T-cell (primary cell): ENCODE measurements at regions not wholly inside any gene's neighbourhood (a gene's known extent, or its start where the extent isn't known, plus 50 kb on each side); places are given as distances from the start of the nearest gene placed in this dataset.
A peak's percentile ranks its signal among the peaks of the same experiment; 100 is the strongest.

Experiments used
- ATAC-seq, 4 experiments: fragments of 200-7000 bp in 3 of 4; fragments of 150-1000 bp in 1 of 4; cut with Tn5 transposase; replicated peaks in 1 of 4; 1 replicate in 3 of 4; 2 replicates in 1 of 4; pipeline ENCODE4 v1.10.0; 2021; ENCODE audit warnings: moderate library complexity in 3 of 4, mild to moderate bottlenecking in 2 of 4, moderate number of reproducible peaks in 1 of 4
- CTCF ChIA-PET, 2 donors: fragments of 300-600 bp; sonication (Branson Sonifier 250); formaldehyde crosslinking; loops; one replicate each; lab custom pipeline; 2022; ENCODE audit warnings: antibody characterized with exemption in 2 of 2; lab: Charles Lee
- POLR2A ChIA-PET, 2 donors: fragments of 300-600 bp; sonication (Branson Sonifier 250); formaldehyde crosslinking; loops; one replicate each; lab custom pipeline; 2022; ENCODE audit warnings: antibody characterized with exemption in 2 of 2; lab: Charles Lee
- DNase-seq, 35 experiments: peaks; one replicate each; pipeline versions ENCODE4 v3.0.0 to v3.0.0-alpha.2; 2013 to 2023
- H3K27ac ChIP-seq: one replicate; pipeline ENCODE4 v1.5.1; 2013; ENCODE audit warnings: low read length
- H3K27me3 ChIP-seq, 2 experiments: replicated peaks in 1 of 2; 1 replicate in 1 of 2; 2 replicates in 1 of 2; pipeline versions ENCODE4 v1.6.1 to v1.7.0; 2013; ENCODE audit warnings: low read length in 1 of 2, mixed read lengths in 1 of 2; ENCODE audit not compliant: control insufficient read depth in 2 of 2, insufficient read depth in 2 of 2; ENCODE audit errors: extremely low read depth in 1 of 2
- H3K36me3 ChIP-seq, 2 donors: 1 replicate in 1 of 2; 2 replicates in 1 of 2; pipeline versions ENCODE4 v1.6.1 to v1.7.0; 2013; ENCODE audit warnings: low read length in 1 of 2; ENCODE audit not compliant: control insufficient read depth in 2 of 2, insufficient read depth in 1 of 2; ENCODE audit errors: extremely low read depth in 1 of 2
- H3K4me1 ChIP-seq, 2 experiments: 1 replicate in 1 of 2; 2 replicates in 1 of 2; pipeline versions ENCODE4 v1.6.1 to v1.7.0; 2013; ENCODE audit warnings: low read length in 2 of 2, mixed read lengths in 1 of 2; ENCODE audit not compliant: insufficient read depth in 2 of 2, control insufficient read depth in 1 of 2; ENCODE audit errors: extremely low read depth in 1 of 2
- H3K4me3 ChIP-seq, 2 donors: 1 replicate in 1 of 2; 2 replicates in 1 of 2; pipeline versions ENCODE4 v1.5.1 to v1.7.0; 2013; ENCODE audit warnings: mild to moderate bottlenecking in 2 of 2, low read length in 1 of 2, moderate library complexity in 1 of 2; ENCODE audit not compliant: control insufficient read depth in 1 of 2; ENCODE audit errors: extremely low read depth in 1 of 2
- H3K9me3 ChIP-seq: 2 replicates; pipeline ENCODE4 v1.7.0; 2013
- H3K27ac Mint-ChIP-seq, 2 donors: one replicate each; pipeline ENCODE4 v1.8.0; 2020 to 2021; ENCODE audit warnings: mild to moderate bottlenecking in 2 of 2, mixed read lengths in 2 of 2
- H3K27me3 Mint-ChIP-seq, 2 donors: one replicate each; pipeline ENCODE4 v1.8.0; 2021 to 2022; ENCODE audit warnings: mixed read lengths in 2 of 2
- H3K36me3 Mint-ChIP-seq: one replicate; pipeline ENCODE4 v1.8.0; 2021; ENCODE audit warnings: mixed read lengths
- H3K4me1 Mint-ChIP-seq, 3 donors: one replicate each; pipeline ENCODE4 v1.8.0; 2020 to 2022; ENCODE audit warnings: mixed read lengths in 3 of 3, mild to moderate bottlenecking in 1 of 3
- H3K4me3 Mint-ChIP-seq, 3 donors: one replicate each; pipeline ENCODE4 v1.8.0; 2020 to 2022; ENCODE audit warnings: mild to moderate bottlenecking in 3 of 3, mixed read lengths in 3 of 3, moderate library complexity in 3 of 3
- H3K9me3 Mint-ChIP-seq, 3 donors: one replicate each; pipeline ENCODE4 v1.8.0; 2020 to 2022; ENCODE audit warnings: mixed read lengths in 3 of 3
- WGBS: methylation state at CpG from one replicate; pipeline ENCODE4 v1.1.5; 2013; ENCODE audit warnings: missing lambda C conversion rate; ENCODE audit not compliant: insufficient coverage; 5-methylcytosine and 5-hydroxymethylcytosine counted together

GRCh38 chr2:57674025-57674424, 372.6 kb upstream of the VRK2 start:
- WGBS: 0% methylated on average over 1 of the region's 2 CpGs
- CTCF ChIA-PET: no interaction called here
- Histone ChIP-seq H3K27ac (no peak overlapping the region), H3K36me3 (no peaks in the 10 kb centered on the region), H3K9me3 (no peaks in the 10 kb centered on the region), H3K4me3 (no peak overlapping the region), H3K27me3 (no peaks in the 10 kb centered on the region), H3K4me1 (peaks cover 0 to 2% of the 10 kb centered on the region in 2 experiments)
- ATAC-seq (no peak), DNase-seq (no peak)
- POLR2A ChIA-PET: no interaction called here
- Mint-ChIP-seq H3K27me3 (no peaks in the 10 kb centered on the region), H3K9me3 (no peaks in the 10 kb centered on the region), H3K4me1 (no peaks in the 10 kb centered on the region), H3K36me3 (no peaks in the 10 kb centered on the region), H3K27ac (no peak overlapping the region), H3K4me3 (no peak overlapping the region)

- Mint-ChIP-seq H3K36me3 (no peaks in the 10 kb centered on the region), H3K4me1 (no peaks in the 10 kb centered on the region), H3K9me3 (no peaks in the 10 kb centered on the region), H3K4me3 (no peak overlapping the region), H3K27ac (no peak overlapping the region), H3K27me3 (no peaks in the 10 kb centered on the region)
- DNase-seq (no peak), ATAC-seq (no peak)
- Histone ChIP-seq H3K27ac (no peak overlapping the region), H3K36me3 (no peaks in the 10 kb centered on the region), H3K27me3 (no peaks in the 10 kb centered on the region), H3K9me3 (no peaks in the 10 kb centered on the region), H3K4me1 (peaks cover 0 to 2% of the 10 kb centered on the region in 2 experiments), H3K4me3 (no peak overlapping the region)
- no CpG with 5 or more reads among the region's 2 CpGs for WGBS
- POLR2A ChIA-PET: no interaction called here
- CTCF ChIA-PET: no interaction called here
Observed at GRCh38 chr2:57674743-57675142, 371.9 kb upstream of the VRK2 start.

- Mint-ChIP-seq H3K4me3 (no peak overlapping the region), H3K27me3 (no peaks in the 10 kb centered on the region), H3K36me3 (no peaks in the 10 kb centered on the region), H3K9me3 (no peaks in the 10 kb centered on the region), H3K27ac (no peak overlapping the region), H3K4me1 (no peaks in the 10 kb centered on the region)
- POLR2A ChIA-PET: no interaction called here
- Histone ChIP-seq H3K36me3 (no peaks in the 10 kb centered on the region), H3K4me3 (no peak overlapping the region), H3K4me1 (peaks cover 0 to 2% of the 10 kb centered on the region in 2 experiments), H3K9me3 (no peaks in the 10 kb centered on the region), H3K27ac (no peak overlapping the region), H3K27me3 (no peaks in the 10 kb centered on the region)
- CTCF ChIA-PET: no interaction called here
- ATAC-seq (no peak), DNase-seq (no peak)
Observed at GRCh38 chr2:57677296-57677695, 369.3 kb upstream of the VRK2 start.

GRCh38 chr2:57681650-57682049, 365.0 kb upstream of the VRK2 start:
- H3K4me1 ChIP-seq: no peaks in the 10 kb centered on the region

GRCh38 chr2:57685032-57685431, 361.6 kb upstream of the VRK2 start:
- H3K27me3 Mint-ChIP-seq: no peaks in the 10 kb centered on the region
- no peaks in the 10 kb centered on the region for H3K27me3 ChIP-seq
- ChIA-PET CTCF (no interaction called here), POLR2A (no interaction called here)
- no peak overlapping the region for H3K4me3 Mint-ChIP-seq
- no peak overlapping the region for H3K27ac Mint-ChIP-seq
- no peaks in the 10 kb centered on the region for H3K36me3 Mint-ChIP-seq
- ATAC-seq: peak in 1 of 4 experiments; percentile 23
- WGBS: 81% methylated on average over 2 of the region's 2 CpGs
- peaks cover 11 to 34% (median 12%) of the 10 kb centered on the region in 3 donors for H3K9me3 Mint-ChIP-seq
- H3K4me1 Mint-ChIP-seq: no peaks in the 10 kb centered on the region
- H3K4me1 ChIP-seq: no peaks in the 10 kb centered on the region
- no peak overlapping the region for H3K4me3 ChIP-seq
- DNase-seq: no peak
- no peaks in the 10 kb centered on the region for H3K36me3 ChIP-seq
- no peak overlapping the region for H3K27ac ChIP-seq
- H3K9me3 ChIP-seq: peaks cover 2% of the 10 kb centered on the region

More at GRCh38 chr2:57681650-57682049, 365.0 kb upstream of the VRK2 start:
- Mint-ChIP-seq H3K27me3 (no peaks in the 10 kb centered on the region), H3K36me3 (no peaks in the 10 kb centered on the region), H3K4me1 (no peaks in the 10 kb centered on the region), H3K27ac (no peak overlapping the region), H3K9me3 (peaks cover 0 to 6% (median 5%) of the 10 kb centered on the region in 3 donors), H3K4me3 (no peak overlapping the region)
- Histone ChIP-seq H3K27me3 (no peaks in the 10 kb centered on the region), H3K4me3 (no peak overlapping the region), H3K27ac (no peak overlapping the region), H3K36me3 (no peaks in the 10 kb centered on the region), H3K9me3 (no peaks in the 10 kb centered on the region)
- CTCF ChIA-PET: no interaction called here
- ATAC-seq (no peak), DNase-seq (no peak)
- POLR2A ChIA-PET: no interaction called here
- no CpG with 5 or more reads among the region's 1 CpG for WGBS

- H3K36me3 Mint-ChIP-seq: no peaks in the 10 kb centered on the region
- Histone ChIP-seq H3K27ac (no peak overlapping the region), H3K4me3 (no peak overlapping the region), H3K27me3 (no peaks in the 10 kb centered on the region), H3K4me1 (no peaks in the 10 kb centered on the region), H3K36me3 (no peaks in the 10 kb centered on the region), H3K9me3 (peaks cover 3% of the 10 kb centered on the region)
- no peaks in the 10 kb centered on the region for H3K27me3 Mint-ChIP-seq
- CTCF ChIA-PET: interaction anchor here in 1 of 2 donors (0.8 kb wide), 1 partner anchor 13 kb away, joined by 3 read pairs; no protein-coding TSS in a partner anchor
- no peak overlapping the region for H3K27ac Mint-ChIP-seq
- ATAC-seq: no peak
- no peak overlapping the region for H3K4me3 Mint-ChIP-seq
- H3K9me3 Mint-ChIP-seq: peaks cover 16 to 38% (median 22%) of the 10 kb centered on the region in 3 donors
- POLR2A ChIA-PET: no interaction called here
- H3K4me1 Mint-ChIP-seq: no peaks in the 10 kb centered on the region
- no peak for DNase-seq
Observed at GRCh38 chr2:57692395-57692794, 354.2 kb upstream of the VRK2 start.

- no peak overlapping the region for H3K4me3 Mint-ChIP-seq
- POLR2A ChIA-PET: no interaction called here
- H3K4me1 Mint-ChIP-seq: no peaks in the 10 kb centered on the region
Observed at GRCh38 chr2:57693177-57693576, 353.4 kb upstream of the VRK2 start.

More at GRCh38 chr2:57693177-57693576, 353.4 kb upstream of the VRK2 start:
- H3K36me3 Mint-ChIP-seq: no peaks in the 10 kb centered on the region
- no peaks in the 10 kb centered on the region for H3K4me1 ChIP-seq
- no peak overlapping the region for H3K4me3 ChIP-seq
- no peaks in the 10 kb centered on the region for H3K27me3 Mint-ChIP-seq
- ATAC-seq: no peak
- no peak overlapping the region for H3K27ac Mint-ChIP-seq
- CTCF ChIA-PET: interaction anchor here in 1 of 2 donors (0.5 kb wide), 1 partner anchor 1512 kb away, joined by 4 read pairs; no protein-coding TSS in a partner anchor
- no peak for DNase-seq
- no peak overlapping the region for H3K27ac ChIP-seq
- H3K9me3 Mint-ChIP-seq: peaks cover 16 to 33% (median 22%) of the 10 kb centered on the region in 3 donors
- H3K36me3 ChIP-seq: no peaks in the 10 kb centered on the region
- H3K9me3 ChIP-seq: peaks cover 3% of the 10 kb centered on the region
- no peaks in the 10 kb centered on the region for H3K27me3 ChIP-seq
